A549 (cell line): ENCODE measurements at regions not wholly inside any gene's neighbourhood (a gene's known extent, or its start where the extent isn't known, plus 50 kb on each side); places are given as distances from the start of the nearest gene placed in this dataset.
A peak's percentile ranks its signal among the peaks of the same experiment; 100 is the strongest.

Experiments
- CBX8 ChIP-seq: fragments of 200-600 bp; sonication (generic); IDR thresholded peaks from 2 replicates; pipeline ENCODE4 v1.6.1; 2016
- CEBPB ChIP-seq, 2 experiments: fragments of >200 bp in 1 of 2; sonication (Bioruptor Twin) in 1 of 2; formaldehyde crosslinking in 1 of 2; IDR thresholded peaks; 2 replicates each; pipeline ENCODE4 v1.6.1; 2012 to 2016
- JUNB ChIP-seq: fragments of >200 bp; sonication (Bioruptor Twin); formaldehyde crosslinking; IDR thresholded peaks from 2 replicates; pipeline ENCODE4 v1.6.1; 2016
- MAZ ChIP-seq: fragments of 150-350 bp; IDR thresholded peaks from 2 replicates; pipeline ENCODE4 v1.6.1; 2014; ENCODE audit warnings: antibody characterized with exemption, low read depth, low read length, borderline replicate concordance
- MYC ChIP-seq: IDR thresholded peaks from 2 replicates; pipeline ENCODE4 v1.6.1; 2012; ENCODE audit warnings: mild to moderate bottlenecking, inconsistent platforms, low read length, improper control_type of control experiment, borderline replicate concordance
- POLR2A ChIP-seq: IDR thresholded peaks from 2 replicates; pipeline ENCODE4 v1.6.1; 2012; ENCODE audit warnings: mild to moderate bottlenecking, low read length
- RCOR1 ChIP-seq: fragments of 150-350 bp; IDR thresholded peaks from 2 replicates; pipeline ENCODE4 v1.6.1; 2014; ENCODE audit warnings: antibody characterized with exemption, low read length, low read depth
- SMC3 ChIP-seq: fragments of >200 bp; sonication (Bioruptor Twin); formaldehyde crosslinking; IDR thresholded peaks from 3 replicates; pipeline ENCODE4 v1.6.1; 2018; ENCODE audit warnings: inconsistent platforms
- TF ChIP-seq, protein P1 (sequence below): fragments of >200 bp; sonication (Bioruptor Twin); formaldehyde crosslinking; IDR thresholded peaks from 3 replicates; pipeline ENCODE4 v1.5.1; 2016

DNA sequence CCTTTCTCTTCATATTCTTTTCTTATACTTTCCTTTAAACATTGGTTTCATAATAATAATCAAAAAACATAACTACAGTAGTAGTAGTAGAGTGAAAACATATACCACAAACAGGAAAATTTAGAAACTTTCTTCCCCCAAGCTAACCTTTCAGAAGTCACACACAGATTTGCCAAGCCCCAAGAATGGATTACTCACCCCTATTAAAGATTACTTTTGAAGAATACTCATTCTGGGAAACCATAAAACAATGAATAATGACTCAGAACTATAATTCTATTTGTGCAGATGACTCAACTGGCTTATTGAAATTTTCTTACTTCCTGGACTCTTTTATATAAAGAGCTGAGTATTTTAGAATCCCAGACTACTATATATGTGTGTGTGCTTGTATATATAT, 119.4 kb upstream of the GJE1 start:
- TF ChIP-seq POLR2A (no peak), MAZ (no peak), JUNB (peak; percentile 96), SMC3 (no peak), MYC (no peak), CBX8 (no peak), RCOR1 (no peak), CEBPB (IDR thresholded peaks at IDR 0.05) (peak in 1 of 2 experiments; percentile 40; a peak in 1 of 4 replicates)
- TF ChIP-seq, protein P1, sequence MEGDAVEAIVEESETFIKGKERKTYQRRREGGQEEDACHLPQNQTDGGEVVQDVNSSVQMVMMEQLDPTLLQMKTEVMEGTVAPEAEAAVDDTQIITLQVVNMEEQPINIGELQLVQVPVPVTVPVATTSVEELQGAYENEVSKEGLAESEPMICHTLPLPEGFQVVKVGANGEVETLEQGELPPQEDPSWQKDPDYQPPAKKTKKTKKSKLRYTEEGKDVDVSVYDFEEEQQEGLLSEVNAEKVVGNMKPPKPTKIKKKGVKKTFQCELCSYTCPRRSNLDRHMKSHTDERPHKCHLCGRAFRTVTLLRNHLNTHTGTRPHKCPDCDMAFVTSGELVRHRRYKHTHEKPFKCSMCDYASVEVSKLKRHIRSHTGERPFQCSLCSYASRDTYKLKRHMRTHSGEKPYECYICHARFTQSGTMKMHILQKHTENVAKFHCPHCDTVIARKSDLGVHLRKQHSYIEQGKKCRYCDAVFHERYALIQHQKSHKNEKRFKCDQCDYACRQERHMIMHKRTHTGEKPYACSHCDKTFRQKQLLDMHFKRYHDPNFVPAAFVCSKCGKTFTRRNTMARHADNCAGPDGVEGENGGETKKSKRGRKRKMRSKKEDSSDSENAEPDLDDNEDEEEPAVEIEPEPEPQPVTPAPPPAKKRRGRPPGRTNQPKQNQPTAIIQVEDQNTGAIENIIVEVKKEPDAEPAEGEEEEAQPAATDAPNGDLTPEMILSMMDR: no peak
